Kasumi-1 (cell line): ENCODE measurements at regions not wholly inside any gene's neighbourhood (a gene's known extent, or its start where the extent isn't known, plus 50 kb on each side); places are given as distances from the start of the nearest gene placed in this dataset.

ENCODE experiments used
- DNase-seq, 2 experiments: peaks; one replicate each; lab custom pipeline; 2025; lab: John Stamatoyannopoulos, UW

GRCh38 chr11:13220148-13220547 is 57.4 kb upstream of the BMAL1 start:
- DNase-seq, result no peak

- DNase-seq, result no peak
Observed at GRCh38 chr11:13221722-13222121, 55.9 kb upstream of the BMAL1 start.

GRCh38 chr11:13222285-13222684 is 55.3 kb upstream of the BMAL1 start:
- DNase-seq, result no peak

GRCh38 chr11:13223112-13223511 is 54.5 kb upstream of the BMAL1 start:
- DNase-seq, result no peak

GRCh38 chr11:13224324-13224723 is 53.3 kb upstream of the BMAL1 start:
- DNase-seq, result no peak

- DNase-seq, result no peak
Observed at GRCh38 chr11:13225038-13226001, 52.3 kb upstream of the BMAL1 start.

GRCh38 chr11:13227676-13228255 is 49.8 kb upstream of the BMAL1 start:
- DNase-seq, result no peak
